ENCODE measurements at regions not wholly inside any gene's neighbourhood (a gene's known extent, or its start where the extent isn't known, plus 50 kb on each side); places are given as distances from the start of the nearest gene placed in this dataset.
"Not testable (repeated sequence)": the region's sequence is repeated elsewhere in the genome, so short reads cannot be mapped to it uniquely, and the experiment has no call there.

GRCh38 chr18:961644-962355 lies 57.1 kb downstream of the ADCYAP1 start:
- peak overlapping the region; percentile 21 for H3K4me3 ChIP-seq (ENCODE audit: low read depth, low read length)

GRCh38 chr18:963276-963675 lies 58.6 kb downstream of the ADCYAP1 start:
- H3K4me3 ChIP-seq (ENCODE audit: low read depth, low read length) = no peak overlapping the region

- no peak overlapping the region for H3K4me3 ChIP-seq (ENCODE audit: low read depth, low read length)
Measured at GRCh38 chr18:965921-966758, 61.5 kb downstream of the ADCYAP1 start.

GRCh38 chr18:966759-967576 lies 62.3 kb downstream of the ADCYAP1 start:
- H3K4me3 ChIP-seq (ENCODE audit: low read depth, low read length) = no peak overlapping the region

GRCh38 chr18:968910-969309 lies 64.2 kb downstream of the ADCYAP1 start:
- not testable (repeated sequence) for H3K4me3 ChIP-seq (ENCODE audit: low read depth, low read length)

- H3K4me3 ChIP-seq (ENCODE audit: low read depth, low read length) = not testable (repeated sequence)
Measured at GRCh38 chr18:969311-969710, 64.6 kb downstream of the ADCYAP1 start.

- not testable (repeated sequence) for H3K4me3 ChIP-seq (ENCODE audit: low read depth, low read length)
Measured at GRCh38 chr18:974606-975005, 69.9 kb downstream of the ADCYAP1 start.

GRCh38 chr18:976393-977128 lies 71.9 kb downstream of the ADCYAP1 start:
- not testable (repeated sequence) for H3K4me3 ChIP-seq (ENCODE audit: low read depth, low read length)

- not testable (repeated sequence) for H3K4me3 ChIP-seq (ENCODE audit: low read depth, low read length)
Measured at GRCh38 chr18:977327-977726, 72.7 kb downstream of the ADCYAP1 start.

- H3K4me3 ChIP-seq (ENCODE audit: low read depth, low read length) = not testable (repeated sequence)
Measured at GRCh38 chr18:977732-978131, 73.1 kb downstream of the ADCYAP1 start.

- no peak overlapping the region for H3K4me3 ChIP-seq (ENCODE audit: low read depth, low read length)
Measured at GRCh38 chr18:980586-980985, 75.9 kb downstream of the ADCYAP1 start.

GRCh38 chr18:984004-984403 lies 79.3 kb downstream of the ADCYAP1 start:
- H3K4me3 ChIP-seq (ENCODE audit: low read depth, low read length) = no peak overlapping the region

GRCh38 chr18:985212-985661 lies 80.6 kb downstream of the ADCYAP1 start:
- H3K4me3 ChIP-seq (ENCODE audit: low read depth, low read length) = no peak overlapping the region

- no peak overlapping the region for H3K4me3 ChIP-seq (ENCODE audit: low read depth, low read length)
Measured at GRCh38 chr18:986051-986450, 81.4 kb downstream of the ADCYAP1 start.

GRCh38 chr18:986552-986951 lies 81.9 kb downstream of the ADCYAP1 start:
- H3K4me3 ChIP-seq (ENCODE audit: low read depth, low read length) = no peak overlapping the region

- H3K4me3 ChIP-seq (ENCODE audit: low read depth, low read length) = no peak overlapping the region
Measured at GRCh38 chr18:987325-988186, 82.9 kb downstream of the ADCYAP1 start.

GRCh38 chr18:989425-989824 lies 84.8 kb downstream of the ADCYAP1 start:
- no peak overlapping the region for H3K4me3 ChIP-seq (ENCODE audit: low read depth, low read length)

GRCh38 chr18:990197-990596 lies 85.5 kb downstream of the ADCYAP1 start:
- H3K4me3 ChIP-seq (ENCODE audit: low read depth, low read length) = no peak overlapping the region

- H3K4me3 ChIP-seq (ENCODE audit: low read depth, low read length) = no peak overlapping the region
Measured at GRCh38 chr18:991441-991840, 86.8 kb downstream of the ADCYAP1 start.

- no peak overlapping the region for H3K4me3 ChIP-seq (ENCODE audit: low read depth, low read length)
Measured at GRCh38 chr18:993560-993959, 88.9 kb downstream of the ADCYAP1 start.

Data from iPS-11a (cell line).